ENCODE measurements at regions not wholly inside any gene's neighbourhood (a gene's known extent, or its start where the extent isn't known, plus 50 kb on each side); places are given as distances from the start of the nearest gene placed in this dataset.

GRCh38 chr6:56843476-56844349 is 111.2 kb upstream of the BEND6 start:
- no peaks in the 10 kb centered on the region for H3K27me3 ChIP-seq (replicated peaks; ENCODE audit: insufficient read depth)
- H3K4me3 ChIP-seq: peak overlapping the region; percentile 91
- H3K36me3 ChIP-seq: no peaks in the 10 kb centered on the region
- no peaks in the 10 kb centered on the region for H3K9me3 ChIP-seq
- H3K27ac ChIP-seq: peak overlapping the region; percentile 87 to 90
- DNase-seq (ENCODE audit: low spot score) (no peak), ATAC-seq (ENCODE audit: insufficient number of reproducible peaks, low FRiP score, low read depth) (peak; percentile 29)
- peaks cover 23 to 41% of the 10 kb centered on the region in 2 donors for H3K4me1 ChIP-seq (ENCODE audit: control insufficient read depth in 1 of 2, low read depth in 2 of 2)
- TF ChIP-seq, protein P1, sequence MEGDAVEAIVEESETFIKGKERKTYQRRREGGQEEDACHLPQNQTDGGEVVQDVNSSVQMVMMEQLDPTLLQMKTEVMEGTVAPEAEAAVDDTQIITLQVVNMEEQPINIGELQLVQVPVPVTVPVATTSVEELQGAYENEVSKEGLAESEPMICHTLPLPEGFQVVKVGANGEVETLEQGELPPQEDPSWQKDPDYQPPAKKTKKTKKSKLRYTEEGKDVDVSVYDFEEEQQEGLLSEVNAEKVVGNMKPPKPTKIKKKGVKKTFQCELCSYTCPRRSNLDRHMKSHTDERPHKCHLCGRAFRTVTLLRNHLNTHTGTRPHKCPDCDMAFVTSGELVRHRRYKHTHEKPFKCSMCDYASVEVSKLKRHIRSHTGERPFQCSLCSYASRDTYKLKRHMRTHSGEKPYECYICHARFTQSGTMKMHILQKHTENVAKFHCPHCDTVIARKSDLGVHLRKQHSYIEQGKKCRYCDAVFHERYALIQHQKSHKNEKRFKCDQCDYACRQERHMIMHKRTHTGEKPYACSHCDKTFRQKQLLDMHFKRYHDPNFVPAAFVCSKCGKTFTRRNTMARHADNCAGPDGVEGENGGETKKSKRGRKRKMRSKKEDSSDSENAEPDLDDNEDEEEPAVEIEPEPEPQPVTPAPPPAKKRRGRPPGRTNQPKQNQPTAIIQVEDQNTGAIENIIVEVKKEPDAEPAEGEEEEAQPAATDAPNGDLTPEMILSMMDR (IDR thresholded peaks at IDR 0.05): peak; percentile 63

DNA sequence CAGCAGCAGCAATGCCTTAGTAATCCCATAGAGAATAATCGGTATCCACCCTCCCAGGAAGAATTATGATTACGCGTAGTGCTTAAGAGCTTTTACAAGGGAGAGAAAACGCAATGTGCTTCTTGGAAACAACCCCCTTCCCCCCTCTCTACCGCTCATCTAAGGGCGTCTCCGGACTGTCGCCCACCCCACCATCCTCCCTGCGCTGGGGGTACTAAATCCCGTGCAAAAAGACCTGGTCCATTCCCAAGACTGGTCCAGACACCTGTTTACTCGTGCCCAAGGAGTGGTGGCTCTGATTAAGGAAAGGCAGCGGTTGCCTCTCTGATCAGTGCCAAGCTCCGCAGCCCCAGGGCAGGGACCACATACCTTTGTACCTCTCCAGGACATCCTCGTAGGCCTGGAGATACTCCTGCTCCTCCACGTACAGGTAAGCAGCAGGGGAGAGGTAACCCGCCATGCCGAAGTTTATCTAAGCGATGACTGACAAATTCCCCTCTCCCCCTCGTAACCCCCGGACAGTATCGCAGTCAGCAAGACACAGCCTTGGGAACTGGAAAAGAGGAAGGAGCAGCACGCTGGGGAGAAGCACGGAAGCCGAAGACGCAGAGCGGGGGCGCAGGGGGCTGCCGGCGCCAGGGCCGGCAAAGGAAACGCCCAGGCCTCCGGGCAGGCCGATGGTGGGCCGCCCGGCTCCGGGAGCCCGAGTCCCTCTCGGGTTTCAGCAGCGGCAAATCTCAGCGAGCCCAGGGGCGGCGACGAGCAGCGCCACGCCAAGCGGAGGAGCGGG is 112.0 kb upstream of the BEND6 start:
- Histone ChIP-seq H3K36me3 (no peaks in the 10 kb centered on the region), H3K27me3 (replicated peaks; ENCODE audit: insufficient read depth) (no peaks in the 10 kb centered on the region), H3K9me3 (no peaks in the 10 kb centered on the region), H3K4me3 (peak overlapping the region; percentile 91), H3K4me1 (ENCODE audit: control insufficient read depth in 1 of 2, low read depth in 2 of 2) (peaks cover 23 to 46% of the 10 kb centered on the region in 2 donors), H3K27ac (peak overlapping the region; percentile 71 to 89)
- peak; percentile 30 for ATAC-seq (ENCODE audit: insufficient number of reproducible peaks, low FRiP score, low read depth)
- DNase-seq (ENCODE audit: low spot score): no peak
- TF ChIP-seq, protein P1 (IDR thresholded peaks at IDR 0.05): no peak

- Histone ChIP-seq H3K4me1 (ENCODE audit: control insufficient read depth in 1 of 2, low read depth in 2 of 2) (peaks cover 23 to 46% of the 10 kb centered on the region in 2 donors), H3K27me3 (replicated peaks; ENCODE audit: insufficient read depth) (no peaks in the 10 kb centered on the region), H3K36me3 (no peaks in the 10 kb centered on the region), H3K27ac (peak overlapping the region in 1 of 2 donors; percentile 65), H3K9me3 (no peaks in the 10 kb centered on the region), H3K4me3 (peak overlapping the region; percentile 91)
- TF ChIP-seq, protein P1 (IDR thresholded peaks at IDR 0.05): no peak
- ATAC-seq (ENCODE audit: insufficient number of reproducible peaks, low FRiP score, low read depth): no peak
- DNase-seq (ENCODE audit: low spot score): no peak
These were observed 113.2 kb upstream of the BEND6 start for GRCh38 chr6:56841751-56842150.

DNA sequence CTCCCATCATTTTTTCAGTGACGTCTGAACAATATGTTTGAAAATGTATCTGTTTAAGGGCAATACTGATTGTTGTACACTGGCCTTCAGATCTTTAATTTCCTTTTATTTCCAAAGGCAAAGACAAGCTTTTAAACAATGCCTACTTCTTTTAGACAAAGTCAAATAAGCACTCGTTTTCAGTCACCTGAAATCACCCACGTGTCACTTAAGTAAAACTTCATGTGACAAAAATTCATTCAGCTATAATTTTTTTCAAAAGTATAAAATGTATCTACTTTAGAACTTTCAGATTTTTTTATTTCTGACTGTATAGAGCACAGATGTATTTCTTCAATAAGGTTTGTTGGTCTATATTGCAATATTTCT is 113.5 kb upstream of the BEND6 start:
- Histone ChIP-seq H3K27me3 (replicated peaks; ENCODE audit: insufficient read depth) (no peaks in the 10 kb centered on the region), H3K27ac (peak overlapping the region in 1 of 2 donors; percentile 65), H3K4me3 (peak overlapping the region; percentile 91), H3K36me3 (no peaks in the 10 kb centered on the region), H3K4me1 (ENCODE audit: control insufficient read depth in 1 of 2, low read depth in 2 of 2) (peaks cover 23 to 46% of the 10 kb centered on the region in 2 donors), H3K9me3 (no peaks in the 10 kb centered on the region)
- no peak for ATAC-seq (ENCODE audit: insufficient number of reproducible peaks, low FRiP score, low read depth)
- no peak for DNase-seq (ENCODE audit: low spot score)
- TF ChIP-seq, protein P1 (IDR thresholded peaks at IDR 0.05): no peak

Data from thoracic aorta (tissue), 2 donors.